ENCODE measurements at regions not wholly inside any gene's neighbourhood (a gene's known extent, or its start where the extent isn't known, plus 50 kb on each side); places are given as distances from the start of the nearest gene placed in this dataset.

GRCh38 chrX:137236837-137237236 is 203.0 kb upstream of the GPR101 start (continued):
- no peak for TF ChIP-seq JUND (IDR thresholded peaks at IDR 0.05; ENCODE audit: low read depth, low read length)
- no peak for TF ChIP-seq MLLT1 (IDR thresholded peaks at IDR 0.05)
- no peak for TF ChIP-seq NR2F1 (conservative IDR thresholded peaks at IDR 0.05)

GRCh38 chrX:137234651-137235402 is 201.0 kb upstream of the GPR101 start:
- RAD21 ChIA-PET (ENCODE audit: unreplicated experiment) = no interaction called here
- in situ Hi-C loops (cut with MboI) = no loop called here
- H3K4me1 ChIP-seq (ENCODE audit: control insufficient read depth, insufficient read depth, low read length) = no peaks in the 10 kb centered on the region
- ATAC-seq (no peak), DNase-seq (ENCODE audit: low read depth, low spot score) (no peak), FAIRE-seq (no peak)
- no peaks in the 10 kb centered on the region for H3K9me3 ChIP-seq (replicated peaks; ENCODE audit: control insufficient read depth, insufficient read depth, low read length)
- SMC1A ChIA-PET (ENCODE audit: uncharacterized antibody, unreplicated experiment) = interaction anchor here (0.5 kb wide), 1 partner anchor 750 kb away, joined by 3 read pairs; no protein-coding TSS in a partner anchor
- no peaks in the 10 kb centered on the region for H3K36me3 ChIP-seq (ENCODE audit: control insufficient read depth in 2 of 2, insufficient read depth in 2 of 2, low read length in 1 of 2)
- H3K27ac ChIP-seq (ENCODE audit: control insufficient read depth, insufficient read depth) = no peak overlapping the region
- H4K20me1 ChIP-seq (ENCODE audit: control insufficient read depth, insufficient read depth) = no peaks in the 10 kb centered on the region
- under 1% methylated on average over 6 of the region's 6 CpGs for WGBS (ENCODE audit: insufficient coverage, insufficient replicate concordance, low lambda C conversion rate, missing lambda C conversion rate)
- intact Hi-C loops (cut with micrococcal nuclease; ENCODE audit: unreplicated experiment) = no loop called here
- no peaks in the 10 kb centered on the region for H3K79me2 ChIP-seq (ENCODE audit: control insufficient read depth, insufficient read depth, low read length)
- no peak overlapping the region for H2AFZ ChIP-seq (ENCODE audit: control insufficient read depth, low read depth, low read length)
- no peak overlapping the region for H3K4me3 ChIP-seq
- H3K4me2 ChIP-seq (ENCODE audit: control insufficient read depth, insufficient read depth) = no peak overlapping the region
- H3K9ac ChIP-seq (ENCODE audit: control insufficient read depth, insufficient read depth, low read length) = no peak overlapping the region
- CTCF ChIA-PET = no interaction called here
- BruUV-seq (replicated peaks) = no TSS peak
- H3K27me3 ChIP-seq (replicated peaks in 1 of 2; ENCODE audit: control insufficient read depth in 2 of 2, insufficient read depth in 2 of 2, low read length in 1 of 2) = no peaks in the 10 kb centered on the region
- POLR2A ChIA-PET = no interaction called here
- TF ChIP-seq, protein P1, sequence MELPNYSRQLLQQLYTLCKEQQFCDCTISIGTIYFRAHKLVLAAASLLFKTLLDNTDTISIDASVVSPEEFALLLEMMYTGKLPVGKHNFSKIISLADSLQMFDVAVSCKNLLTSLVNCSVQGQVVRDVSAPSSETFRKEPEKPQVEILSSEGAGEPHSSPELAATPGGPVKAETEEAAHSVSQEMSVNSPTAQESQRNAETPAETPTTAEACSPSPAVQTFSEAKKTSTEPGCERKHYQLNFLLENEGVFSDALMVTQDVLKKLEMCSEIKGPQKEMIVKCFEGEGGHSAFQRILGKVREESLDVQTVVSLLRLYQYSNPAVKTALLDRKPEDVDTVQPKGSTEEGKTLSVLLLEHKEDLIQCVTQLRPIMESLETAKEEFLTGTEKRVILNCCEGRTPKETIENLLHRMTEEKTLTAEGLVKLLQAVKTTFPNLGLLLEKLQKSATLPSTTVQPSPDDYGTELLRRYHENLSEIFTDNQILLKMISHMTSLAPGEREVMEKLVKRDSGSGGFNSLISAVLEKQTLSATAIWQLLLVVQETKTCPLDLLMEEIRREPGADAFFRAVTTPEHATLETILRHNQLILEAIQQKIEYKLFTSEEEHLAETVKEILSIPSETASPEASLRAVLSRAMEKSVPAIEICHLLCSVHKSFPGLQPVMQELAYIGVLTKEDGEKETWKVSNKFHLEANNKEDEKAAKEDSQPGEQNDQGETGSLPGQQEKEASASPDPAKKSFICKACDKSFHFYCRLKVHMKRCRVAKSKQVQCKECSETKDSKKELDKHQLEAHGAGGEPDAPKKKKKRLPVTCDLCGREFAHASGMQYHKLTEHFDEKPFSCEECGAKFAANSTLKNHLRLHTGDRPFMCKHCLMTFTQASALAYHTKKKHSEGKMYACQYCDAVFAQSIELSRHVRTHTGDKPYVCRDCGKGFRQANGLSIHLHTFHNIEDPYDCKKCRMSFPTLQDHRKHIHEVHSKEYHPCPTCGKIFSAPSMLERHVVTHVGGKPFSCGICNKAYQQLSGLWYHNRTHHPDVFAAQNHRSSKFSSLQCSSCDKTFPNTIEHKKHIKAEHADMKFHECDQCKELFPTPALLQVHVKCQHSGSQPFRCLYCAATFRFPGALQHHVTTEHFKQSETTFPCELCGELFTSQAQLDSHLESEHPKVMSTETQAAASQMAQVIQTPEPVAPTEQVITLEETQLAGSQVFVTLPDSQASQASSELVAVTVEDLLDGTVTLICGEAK (IDR thresholded peaks at IDR 0.05; ENCODE audit: borderline replicate concordance) = no peak
- TF ChIP-seq, protein P2, sequence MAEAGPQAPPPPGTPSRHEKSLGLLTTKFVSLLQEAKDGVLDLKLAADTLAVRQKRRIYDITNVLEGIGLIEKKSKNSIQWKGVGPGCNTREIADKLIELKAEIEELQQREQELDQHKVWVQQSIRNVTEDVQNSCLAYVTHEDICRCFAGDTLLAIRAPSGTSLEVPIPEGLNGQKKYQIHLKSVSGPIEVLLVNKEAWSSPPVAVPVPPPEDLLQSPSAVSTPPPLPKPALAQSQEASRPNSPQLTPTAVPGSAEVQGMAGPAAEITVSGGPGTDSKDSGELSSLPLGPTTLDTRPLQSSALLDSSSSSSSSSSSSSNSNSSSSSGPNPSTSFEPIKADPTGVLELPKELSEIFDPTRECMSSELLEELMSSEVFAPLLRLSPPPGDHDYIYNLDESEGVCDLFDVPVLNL (IDR thresholded peaks at IDR 0.05; ENCODE audit: low read depth, low read length) = no peak
- TF ChIP-seq ZNF622 (IDR thresholded peaks at IDR 0.05) = no peak
- no peak for TF ChIP-seq NBN (IDR thresholded peaks at IDR 0.05)
- TF ChIP-seq NFYA (IDR thresholded peaks at IDR 0.05; ENCODE audit: borderline replicate concordance, low read depth, low read length) = no peak
- TF ChIP-seq YBX1 (IDR thresholded peaks at IDR 0.05) = no peak
- TF ChIP-seq ZNF274 (IDR thresholded peaks at IDR 0.05; ENCODE audit: insufficient read depth, insufficient read length) = no peak
- TF ChIP-seq NFYB (IDR thresholded peaks at IDR 0.05; ENCODE audit: insufficient read depth, low read depth, low read length) = no peak
- no peak for TF ChIP-seq JUNB (IDR thresholded peaks at IDR 0.05)
- TF ChIP-seq E4F1 (IDR thresholded peaks at IDR 0.05; ENCODE audit: borderline replicate concordance, partially characterized antibody) = no peak
